ENCODE measurements at regions not wholly inside any gene's neighbourhood (a gene's known extent, or its start where the extent isn't known, plus 50 kb on each side); places are given as distances from the start of the nearest gene placed in this dataset.
A peak's percentile ranks its signal among the peaks of the same experiment; 100 is the strongest.

GRCh38 chr4:116930329-116930728, 155.0 kb downstream of the TRAM1L1 start:
- TF ChIP-seq POLR2A (IDR thresholded peaks at IDR 0.05; ENCODE audit: low read depth) (no peak), CTCF (IDR thresholded peaks at IDR 0.05) (no peak), POLR2AphosphoS5 (IDR thresholded peaks at IDR 0.05) (no peak), EP300 (IDR thresholded peaks at IDR 0.05) (no peak)
- Histone ChIP-seq H3K36me3 (no peaks in the 10 kb centered on the region), H3K9me3 (no peaks in the 10 kb centered on the region), H3K27ac (replicated peaks in 1 of 4) (no peak overlapping the region), H3K4me3 (no peak overlapping the region), H3K27me3 (peaks cover 4 to 19% (median 5%) of the 10 kb centered on the region in 4 donors), H3K4me1 (peaks cover 0 to 10% (median 8%) of the 10 kb centered on the region in 4 donors)
- intact Hi-C loops (cut with DNase I), result no loop called here
- DNase-seq (ENCODE audit: extremely low spot score), result no peak
- 95% methylated on average over 1 of the region's 1 CpG for WGBS

- DNase-seq (ENCODE audit: extremely low spot score), result no peak
- intact Hi-C loops (cut with DNase I), result no loop called here
- Histone ChIP-seq H3K27ac (replicated peaks in 1 of 4) (no peak overlapping the region), H3K36me3 (no peaks in the 10 kb centered on the region), H3K4me1 (peaks cover 0 to 11% (median 8%) of the 10 kb centered on the region in 4 donors), H3K27me3 (peaks cover 4 to 38% (median 5%) of the 10 kb centered on the region in 4 donors), H3K4me3 (no peak overlapping the region), H3K9me3 (no peaks in the 10 kb centered on the region)
- TF ChIP-seq CTCF (IDR thresholded peaks at IDR 0.05) (no peak), POLR2A (IDR thresholded peaks at IDR 0.05; ENCODE audit: low read depth) (no peak), EP300 (IDR thresholded peaks at IDR 0.05) (no peak), POLR2AphosphoS5 (IDR thresholded peaks at IDR 0.05) (no peak)
- WGBS, result 92% methylated on average over 2 of the region's 2 CpGs
Measured at GRCh38 chr4:116926631-116927295, 158.6 kb downstream of the TRAM1L1 start.

DNA sequence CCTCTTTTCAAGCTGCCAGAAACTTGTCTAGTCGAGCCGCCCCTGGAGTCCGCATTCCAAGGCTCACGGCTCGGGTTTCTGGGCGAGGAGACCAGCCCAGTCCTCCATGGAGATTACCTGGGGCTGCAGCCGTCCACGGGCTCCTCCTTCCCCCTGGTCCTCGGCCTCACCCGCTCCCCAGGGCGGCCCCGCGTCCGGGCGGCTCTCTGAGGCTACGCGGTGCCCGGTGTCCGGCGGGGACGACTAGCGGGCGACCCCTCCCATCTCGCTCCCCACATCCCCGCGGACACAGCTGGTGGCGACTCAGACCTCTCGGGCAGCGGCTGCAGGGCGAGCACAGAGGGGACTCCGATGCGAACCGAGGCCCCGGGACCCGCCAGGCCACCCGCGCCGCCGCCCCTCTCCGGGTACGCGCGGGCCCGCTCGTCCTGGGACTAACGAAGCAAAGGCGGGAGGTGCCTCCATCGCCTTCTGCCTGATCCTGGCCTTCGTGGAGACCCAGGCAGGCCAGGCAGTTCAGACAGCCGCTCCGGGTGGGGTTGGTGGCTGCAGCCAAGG, 159.4 kb downstream of the TRAM1L1 start:
- no peak for DNase-seq (ENCODE audit: extremely low spot score)
- WGBS, result 19% methylated on average over 28 of the region's 51 CpGs
- Histone ChIP-seq H3K27me3 (peaks cover 4 to 38% (median 5%) of the 10 kb centered on the region in 4 donors), H3K36me3 (no peaks in the 10 kb centered on the region), H3K9me3 (no peaks in the 10 kb centered on the region), H3K4me3 (peak overlapping the region; percentile 28 to 37 (median 36)), H3K4me1 (peaks cover 0 to 11% (median 8%) of the 10 kb centered on the region in 4 donors), H3K27ac (replicated peaks in 1 of 4) (no peak overlapping the region)
- no peak for TF ChIP-seq EP300 (IDR thresholded peaks at IDR 0.05)
- TF ChIP-seq POLR2AphosphoS5 (IDR thresholded peaks at IDR 0.05), result no peak
- no peak for TF ChIP-seq POLR2A (IDR thresholded peaks at IDR 0.05; ENCODE audit: low read depth)
- no peak for TF ChIP-seq CTCF (IDR thresholded peaks at IDR 0.05)
- intact Hi-C loops (cut with DNase I), result no loop called here

- Histone ChIP-seq H3K36me3 (no peaks in the 10 kb centered on the region), H3K9me3 (no peaks in the 10 kb centered on the region), H3K27ac (replicated peaks in 1 of 4) (no peak overlapping the region), H3K4me3 (no peak overlapping the region), H3K27me3 (peaks cover 4 to 38% (median 5%) of the 10 kb centered on the region in 4 donors), H3K4me1 (peaks cover 0 to 11% (median 8%) of the 10 kb centered on the region in 4 donors)
- intact Hi-C loops (cut with DNase I), result no loop called here
- WGBS, result 87% methylated on average over 4 of the region's 4 CpGs
- no peak for DNase-seq (ENCODE audit: extremely low spot score)
- TF ChIP-seq POLR2A (IDR thresholded peaks at IDR 0.05; ENCODE audit: low read depth) (no peak), EP300 (IDR thresholded peaks at IDR 0.05) (no peak), CTCF (IDR thresholded peaks at IDR 0.05) (no peak)
Measured at GRCh38 chr4:116923389-116923788, 162.0 kb downstream of the TRAM1L1 start.

Measured in esophagus muscularis mucosa (tissue), 4 donors.